Gastrocnemius medialis (tissue), 4 donors: ENCODE measurements at regions not wholly inside any gene's neighbourhood (a gene's known extent, or its start where the extent isn't known, plus 50 kb on each side); places are given as distances from the start of the nearest gene placed in this dataset.
"Not testable (repeated sequence)": the region's sequence is repeated elsewhere in the genome, so short reads cannot be mapped to it uniquely, and the experiment has no call there.

Experiments used
- POLR2A ChIP-seq, 2 donors: fragments of 450-650 bp; IDR thresholded peaks; one replicate each; pipeline ENCODE4 v1.6.1; 2017; ENCODE audit warnings: antibody characterized with exemption in 2 of 2, mild to moderate bottlenecking in 2 of 2, moderate library complexity in 2 of 2
- TF ChIP-seq, protein P1 (sequence below), 5 experiments: fragments of 450-650 bp in 3 of 5; fragments of 200-600 bp in 2 of 5; sonication (generic) in 2 of 5; IDR thresholded peaks in 4 of 5; conservative IDR thresholded peaks in 1 of 5; 1 replicate in 4 of 5; 2 replicates in 1 of 5; pipeline ENCODE4 v1.5.1; 2016 to 2019; ENCODE audit warnings: antibody characterized with exemption in 5 of 5, mild to moderate bottlenecking in 3 of 5, moderate library complexity in 3 of 5

- TF ChIP-seq, protein P1, sequence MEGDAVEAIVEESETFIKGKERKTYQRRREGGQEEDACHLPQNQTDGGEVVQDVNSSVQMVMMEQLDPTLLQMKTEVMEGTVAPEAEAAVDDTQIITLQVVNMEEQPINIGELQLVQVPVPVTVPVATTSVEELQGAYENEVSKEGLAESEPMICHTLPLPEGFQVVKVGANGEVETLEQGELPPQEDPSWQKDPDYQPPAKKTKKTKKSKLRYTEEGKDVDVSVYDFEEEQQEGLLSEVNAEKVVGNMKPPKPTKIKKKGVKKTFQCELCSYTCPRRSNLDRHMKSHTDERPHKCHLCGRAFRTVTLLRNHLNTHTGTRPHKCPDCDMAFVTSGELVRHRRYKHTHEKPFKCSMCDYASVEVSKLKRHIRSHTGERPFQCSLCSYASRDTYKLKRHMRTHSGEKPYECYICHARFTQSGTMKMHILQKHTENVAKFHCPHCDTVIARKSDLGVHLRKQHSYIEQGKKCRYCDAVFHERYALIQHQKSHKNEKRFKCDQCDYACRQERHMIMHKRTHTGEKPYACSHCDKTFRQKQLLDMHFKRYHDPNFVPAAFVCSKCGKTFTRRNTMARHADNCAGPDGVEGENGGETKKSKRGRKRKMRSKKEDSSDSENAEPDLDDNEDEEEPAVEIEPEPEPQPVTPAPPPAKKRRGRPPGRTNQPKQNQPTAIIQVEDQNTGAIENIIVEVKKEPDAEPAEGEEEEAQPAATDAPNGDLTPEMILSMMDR (IDR thresholded peaks at IDR 0.05 in 4 of 5, conservative IDR thresholded peaks at IDR 0.05 in 1 of 5) = not testable (repeated sequence)
- not testable (repeated sequence) for TF ChIP-seq POLR2A (IDR thresholded peaks at IDR 0.05)
These were observed 836.7 kb upstream of the NDST4 start for GRCh38 chr4:115949974-115950743.
